HepG2 (cell line): ENCODE measurements at regions not wholly inside any gene's neighbourhood (a gene's known extent, or its start where the extent isn't known, plus 50 kb on each side); places are given as distances from the start of the nearest gene placed in this dataset.

Experiments used
- ATAC-seq: fragments of 200-7000 bp; cut with Tn5 transposase; 3 replicates; pipeline ENCODE4 v1.9.1; 2020; ENCODE audit warnings: mild to moderate bottlenecking, moderate library complexity
- BruUV-seq: library from RNA; stranded (reverse); fragments of 400-500 nt; replicated peaks from 2 replicates; lab custom pipeline; 2021; lab: Mats Ljungman, UMichigan
- CTCF ChIA-PET: fragments of 300-600 bp; formaldehyde crosslinking; extraction: SDS; loops from one replicate; lab custom pipeline; 2021; ENCODE audit warnings: low total read pairs, inconsistent platforms, low intra/inter-chr PET ratio; lab: Yijun Ruan, JAX
- POLR2A ChIA-PET: fragments of 350-600 bp; sonication (Branson Sonifier 250); formaldehyde crosslinking; loops from one replicate; lab custom pipeline; 2020; ENCODE audit warnings: antibody characterized with exemption, inconsistent platforms; lab: Yijun Ruan, JAX
- DNase-seq: peaks from one replicate; pipeline ENCODE4 v3.0.0-alpha.2; 2015; ENCODE audit warnings: low spot score
- FAIRE-seq: peaks from 3 replicates; lab custom pipeline; 2011; peaks lifted over from hg19 to GRCh38; lab: Jason Lieb, UNC
- H2AFZ ChIP-seq: one replicate; pipeline ENCODE4 v1.6.1; 2011; ENCODE audit warnings: low read length, inconsistent platforms
- H3K27ac ChIP-seq: fragments of 300-600 bp; 3 replicates; pipeline ENCODE4 v1.8.0; 2011; ENCODE audit warnings: mixed run types, mild to moderate bottlenecking, mixed read lengths, low read length, inconsistent platforms; ENCODE audit not compliant: insufficient read depth; ENCODE audit errors: extremely low read length
- H3K27me3 ChIP-seq, 2 experiments: fragments of 200-600 bp in 1 of 2; 2 replicates in 1 of 2; 3 replicates in 1 of 2; pipeline versions ENCODE4 v1.6.0 to v1.8.0; 2011; ENCODE audit warnings: low read length in 2 of 2, mild to moderate bottlenecking in 2 of 2, moderate library complexity in 2 of 2, inconsistent platforms in 1 of 2; ENCODE audit not compliant: insufficient read depth in 2 of 2, control insufficient read depth in 1 of 2
- H3K36me3 ChIP-seq, 2 experiments: fragments of 200-600 bp in 1 of 2; replicated peaks in 1 of 2; 2 replicates in 1 of 2; 3 replicates in 1 of 2; pipeline versions ENCODE4 v1.5.1 to v1.8.0; 2011; ENCODE audit warnings: low read length in 2 of 2, inconsistent platforms in 1 of 2; ENCODE audit not compliant: insufficient read depth in 2 of 2, control insufficient read depth in 1 of 2
- H3K4me1 ChIP-seq: 2 replicates; pipeline ENCODE4 v1.5.1; 2012; ENCODE audit warnings: low read length, inconsistent platforms; ENCODE audit not compliant: insufficient read depth
- H3K4me2 ChIP-seq: 2 replicates; pipeline ENCODE4 v1.6.0; 2011; ENCODE audit warnings: low read depth, low read length, inconsistent platforms
- H3K4me3 ChIP-seq, 3 experiments: fragments of 200-600 bp in 1 of 3; sonication (generic), shearing (Covaris generic) in 1 of 3; replicated peaks in 1 of 3; 2 replicates each; pipeline ENCODE4 v1.5.1; 2011 to 2016; ENCODE audit warnings: low read length in 3 of 3, inconsistent platforms in 2 of 3, low read depth in 2 of 3, mild to moderate bottlenecking in 2 of 3, control low read depth in 1 of 3, mixed read lengths in 1 of 3; ENCODE audit not compliant: insufficient read depth in 1 of 3
- H3K79me2 ChIP-seq: one replicate; pipeline ENCODE4 v1.6.1; 2011; ENCODE audit warnings: low read length, inconsistent platforms; ENCODE audit not compliant: insufficient read depth
- H3K9ac ChIP-seq: 2 replicates; pipeline ENCODE4 v1.6.0; 2011; ENCODE audit warnings: mild to moderate bottlenecking, low read depth, low read length, inconsistent platforms; ENCODE audit not compliant: insufficient read depth
- H3K9me3 ChIP-seq: 2 replicates; pipeline ENCODE4 v1.5.1; 2012; ENCODE audit warnings: mild to moderate bottlenecking, low read length
- H4K20me1 ChIP-seq: 2 replicates; pipeline ENCODE4 v1.6.0; 2011; ENCODE audit warnings: inconsistent platforms, mild to moderate bottlenecking, low read length, moderate library complexity; ENCODE audit not compliant: insufficient read depth
- CREB3 ChIP-seq: sonication (generic); formaldehyde crosslinking; IDR thresholded peaks from 2 replicates; pipeline ENCODE4 v1.5.0; 2020; ENCODE audit warnings: missing genetic modification reagents
- DDIT3 ChIP-seq: sonication (generic); formaldehyde crosslinking; IDR thresholded peaks from 2 replicates; pipeline ENCODE4 v1.4.0; 2020; ENCODE audit warnings: mild to moderate bottlenecking, missing genetic modification reagents
- ETV6 ChIP-seq: sonication (generic); formaldehyde crosslinking; conservative IDR thresholded peaks from 2 replicates; pipeline ENCODE4 v1.4.0; 2020; ENCODE audit warnings: missing genetic modification reagents
- FOXK1 ChIP-seq: sonication (generic); formaldehyde crosslinking; IDR thresholded peaks from 2 replicates; pipeline ENCODE4 v1.4.0; 2020; ENCODE audit warnings: low read depth, missing genetic modification reagents, borderline replicate concordance
- FOXO4 ChIP-seq: sonication (generic); formaldehyde crosslinking; conservative IDR thresholded peaks from 2 replicates; pipeline ENCODE4 v1.8.1; 2023; ENCODE audit warnings: missing genetic modification reagents
- HNRNPK ChIP-seq: fragments of 200-400 bp; formaldehyde crosslinking; IDR thresholded peaks from 2 replicates; pipeline ENCODE4 v1.6.1; 2018; ENCODE audit warnings: low read length, low read depth, moderate library complexity, mild to moderate bottlenecking; ENCODE audit not compliant: poor library complexity, severe bottlenecking
- IKZF1 ChIP-seq: fragments of 450-650 bp; IDR thresholded peaks from 2 replicates; pipeline ENCODE4 v1.7.1; 2016
- MYPOP ChIP-seq: sonication (generic); formaldehyde crosslinking; IDR thresholded peaks from 2 replicates; pipeline ENCODE4 v1.8.1; 2023; ENCODE audit warnings: mild to moderate bottlenecking, moderate library complexity, missing genetic modification reagents
- RFX3 ChIP-seq: IDR thresholded peaks from 2 replicates; pipeline ENCODE4 v1.6.1; 2016; ENCODE audit warnings: missing biosample characterization, missing genetic modification reagents
- RXRB ChIP-seq: IDR thresholded peaks from 2 replicates; pipeline ENCODE4 v1.6.1; 2016; ENCODE audit warnings: borderline replicate concordance, missing genetic modification reagents, missing compliant biosample characterization
- YEATS4 ChIP-seq: sonication (generic); formaldehyde crosslinking; IDR thresholded peaks from 2 replicates; pipeline ENCODE4 v1.4.0; 2020; ENCODE audit warnings: missing genetic modification reagents, borderline replicate concordance
- ZKSCAN1 ChIP-seq: fragments of 150-350 bp; IDR thresholded peaks from 2 replicates; pipeline ENCODE4 v1.6.1; 2014; ENCODE audit warnings: low read length
- ZMAT3 ChIP-seq: sonication (generic); formaldehyde crosslinking; conservative IDR thresholded peaks from 2 replicates; pipeline ENCODE4 v1.7.0; 2021; ENCODE audit warnings: missing genetic modification reagents
- ZNF367 ChIP-seq: sonication (generic); formaldehyde crosslinking; IDR thresholded peaks from 2 replicates; pipeline ENCODE4 v1.4.0; 2020; ENCODE audit warnings: missing genetic modification reagents, borderline replicate concordance
- ZNF432 ChIP-seq: sonication (generic); formaldehyde crosslinking; IDR thresholded peaks from 2 replicates; pipeline ENCODE4 v1.5.0; 2020; ENCODE audit warnings: missing genetic modification reagents, mild to moderate bottlenecking, borderline replicate concordance
- ZNF672 ChIP-seq: sonication (generic); formaldehyde crosslinking; IDR thresholded peaks from 2 replicates; pipeline ENCODE4 v1.8.1; 2022; ENCODE audit warnings: missing genetic modification reagents
- ZNF703 ChIP-seq: sonication (generic); formaldehyde crosslinking; IDR thresholded peaks from 2 replicates; pipeline ENCODE4 v1.5.1; 2020; ENCODE audit warnings: missing genetic modification reagents, mild to moderate bottlenecking, moderate library complexity, borderline replicate concordance
- WGBS: methylation state at CpG from one replicate; pipeline ENCODE4 v1.1.6; 2017; ENCODE audit warnings: low lambda C conversion rate; 5-methylcytosine and 5-hydroxymethylcytosine counted together
- in situ Hi-C: cut with HindIII; loops from 2 replicates; pipeline ENCODE4 v1.10.0; 2017; ENCODE audit warnings: low pct_unique_long_range_greater_than_20kb; ENCODE audit not compliant: extremely low pct_ligation_motif_present
- intact Hi-C: fragments of 100-400 bp; cut with micrococcal nuclease; formaldehyde crosslinking; loops from one replicate; pipeline ENCODE4 v1.10.0; 2022; ENCODE audit not compliant: unreplicated experiment

GRCh38 chr5:17327048-17327625 lies 109.7 kb downstream of the BASP1 start:
- BruUV-seq = no TSS peak
- intact Hi-C loops (no loop called here), in situ Hi-C loops (no loop called here)
- H3K4me3 ChIP-seq = no peak overlapping the region
- no peak overlapping the region for H3K27ac ChIP-seq
- FAIRE-seq (no peak), DNase-seq (no peak), ATAC-seq (no peak)
- no peaks in the 10 kb centered on the region for H3K4me1 ChIP-seq
- H2AFZ ChIP-seq = no peak overlapping the region
- no peaks in the 10 kb centered on the region for H4K20me1 ChIP-seq
- no peaks in the 10 kb centered on the region for H3K27me3 ChIP-seq
- 2% methylated on average over 9 of the region's 9 CpGs for WGBS
- ChIA-PET POLR2A (no interaction called here), CTCF (no interaction called here)
- no peaks in the 10 kb centered on the region for H3K9me3 ChIP-seq
- no peaks in the 10 kb centered on the region for H3K36me3 ChIP-seq
- H3K79me2 ChIP-seq = no peaks in the 10 kb centered on the region
- no peak overlapping the region for H3K9ac ChIP-seq
- no peak for TF ChIP-seq DDIT3 (CRISPR knock-in tag)
- TF ChIP-seq ETV6 (CRISPR knock-in tag) = no peak
- TF ChIP-seq FOXO4 (CRISPR knock-in tag) = no peak
- no peak for TF ChIP-seq ZNF703
- TF ChIP-seq ZNF672 (CRISPR knock-in tag) = no peak
- TF ChIP-seq ZMAT3 (CRISPR knock-in tag) = no peak
- no peak overlapping the region for H3K4me2 ChIP-seq

- POLR2A ChIA-PET = no interaction called here
- FAIRE-seq = no peak
- WGBS = 8% methylated on average over 3 of the region's 3 CpGs
- in situ Hi-C loops = no loop called here
- Histone ChIP-seq H3K79me2 (no peaks in the 10 kb centered on the region), H3K36me3 (no peaks in the 10 kb centered on the region), H3K4me3 (no peak overlapping the region), H3K9ac (no peak overlapping the region), H2AFZ (no peak overlapping the region), H3K27ac (no peak overlapping the region), H3K27me3 (no peaks in the 10 kb centered on the region), H3K4me2 (no peak overlapping the region), H3K4me1 (no peaks in the 10 kb centered on the region), H3K9me3 (no peaks in the 10 kb centered on the region), H4K20me1 (no peaks in the 10 kb centered on the region)
- ATAC-seq = no peak
- no TSS peak for BruUV-seq
- intact Hi-C loops = no loop called here
- no peak for DNase-seq
- CTCF ChIA-PET = no interaction called here
- TF ChIP-seq ZKSCAN1 (no peak), IKZF1 (no peak), ZNF367 (CRISPR knock-in tag) (no peak), ZNF432 (CRISPR knock-in tag) (no peak), HNRNPK (no peak), MYPOP (CRISPR knock-in tag) (no peak), RXRB (CRISPR knock-in tag) (no peak), RFX3 (no peak), YEATS4 (CRISPR knock-in tag) (no peak), CREB3 (CRISPR knock-in tag) (no peak), FOXK1 (CRISPR knock-in tag) (no peak)
Observed at GRCh38 chr5:17329571-17329970, 112.1 kb downstream of the BASP1 start.
